Panc1 (cell line): ENCODE measurements at regions not wholly inside any gene's neighbourhood (a gene's known extent, or its start where the extent isn't known, plus 50 kb on each side); places are given as distances from the start of the nearest gene placed in this dataset.

Source experiments
- CTCF ChIP-seq: fragments of 450-650 bp; IDR thresholded peaks from 2 replicates; pipeline ENCODE4 v1.5.1; 2017; ENCODE audit warnings: mild to moderate bottlenecking
- POLR2AphosphoS5 ChIP-seq: IDR thresholded peaks from 2 replicates; pipeline ENCODE4 v1.6.1; 2012; ENCODE audit warnings: mild to moderate bottlenecking, low read depth, low read length, moderate library complexity

GRCh38 chr1:112285316-112285715 is 110.7 kb upstream of the CTTNBP2NL start:
- TF ChIP-seq POLR2AphosphoS5: no peak
- no peak for TF ChIP-seq CTCF
